Neural cell (in vitro differentiated cells): ENCODE measurements at regions not wholly inside any gene's neighbourhood (a gene's known extent, or its start where the extent isn't known, plus 50 kb on each side); places are given as distances from the start of the nearest gene placed in this dataset.

Source experiments
- TAF1 ChIP-seq: IDR thresholded peaks from 2 replicates; pipeline ENCODE4 v1.6.1; 2012; ENCODE audit warnings: low read depth
- TF ChIP-seq, protein P1 (sequence below): fragments of 450-650 bp; IDR thresholded peaks from 2 replicates; pipeline ENCODE4 v1.5.1; 2014; ENCODE audit warnings: antibody characterized with exemption, mild to moderate bottlenecking, moderate library complexity; ENCODE audit not compliant: poor library complexity, severe bottlenecking

DNA sequence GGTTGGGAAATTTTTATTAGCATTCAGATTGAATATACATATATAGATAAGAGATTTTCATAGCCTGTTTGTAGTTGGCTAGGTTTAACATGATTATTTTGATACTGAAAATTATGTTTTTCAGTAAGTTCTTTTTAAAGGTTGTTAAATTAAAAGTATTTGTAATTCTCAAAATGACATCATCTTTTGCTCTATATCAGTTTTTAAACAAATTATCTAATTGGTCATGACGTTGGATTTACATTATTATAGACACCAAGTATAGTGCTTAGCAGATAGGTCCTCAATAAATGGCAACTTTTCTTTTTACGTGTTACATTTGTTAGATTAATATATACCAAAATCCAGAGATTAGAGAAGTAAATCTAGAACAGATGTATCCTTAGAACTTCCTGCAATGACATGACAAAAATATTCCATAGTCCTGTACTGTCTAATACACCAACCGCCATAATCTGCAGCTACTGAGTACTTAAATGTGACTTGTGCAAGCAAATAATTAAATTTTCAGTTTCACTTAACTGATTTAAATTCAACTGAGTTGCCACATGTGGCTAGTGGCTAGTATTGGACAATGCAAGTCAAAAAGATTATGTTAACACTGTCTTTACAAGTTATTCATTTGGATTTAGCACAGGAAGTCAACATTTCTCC is 1613.1 kb upstream of the TENM3 start:
- TF ChIP-seq, protein P1, sequence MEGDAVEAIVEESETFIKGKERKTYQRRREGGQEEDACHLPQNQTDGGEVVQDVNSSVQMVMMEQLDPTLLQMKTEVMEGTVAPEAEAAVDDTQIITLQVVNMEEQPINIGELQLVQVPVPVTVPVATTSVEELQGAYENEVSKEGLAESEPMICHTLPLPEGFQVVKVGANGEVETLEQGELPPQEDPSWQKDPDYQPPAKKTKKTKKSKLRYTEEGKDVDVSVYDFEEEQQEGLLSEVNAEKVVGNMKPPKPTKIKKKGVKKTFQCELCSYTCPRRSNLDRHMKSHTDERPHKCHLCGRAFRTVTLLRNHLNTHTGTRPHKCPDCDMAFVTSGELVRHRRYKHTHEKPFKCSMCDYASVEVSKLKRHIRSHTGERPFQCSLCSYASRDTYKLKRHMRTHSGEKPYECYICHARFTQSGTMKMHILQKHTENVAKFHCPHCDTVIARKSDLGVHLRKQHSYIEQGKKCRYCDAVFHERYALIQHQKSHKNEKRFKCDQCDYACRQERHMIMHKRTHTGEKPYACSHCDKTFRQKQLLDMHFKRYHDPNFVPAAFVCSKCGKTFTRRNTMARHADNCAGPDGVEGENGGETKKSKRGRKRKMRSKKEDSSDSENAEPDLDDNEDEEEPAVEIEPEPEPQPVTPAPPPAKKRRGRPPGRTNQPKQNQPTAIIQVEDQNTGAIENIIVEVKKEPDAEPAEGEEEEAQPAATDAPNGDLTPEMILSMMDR: no peak
- no peak for TF ChIP-seq TAF1
